ENCODE measurements at regions not wholly inside any gene's neighbourhood (a gene's known extent, or its start where the extent isn't known, plus 50 kb on each side); places are given as distances from the start of the nearest gene placed in this dataset.

DNA sequence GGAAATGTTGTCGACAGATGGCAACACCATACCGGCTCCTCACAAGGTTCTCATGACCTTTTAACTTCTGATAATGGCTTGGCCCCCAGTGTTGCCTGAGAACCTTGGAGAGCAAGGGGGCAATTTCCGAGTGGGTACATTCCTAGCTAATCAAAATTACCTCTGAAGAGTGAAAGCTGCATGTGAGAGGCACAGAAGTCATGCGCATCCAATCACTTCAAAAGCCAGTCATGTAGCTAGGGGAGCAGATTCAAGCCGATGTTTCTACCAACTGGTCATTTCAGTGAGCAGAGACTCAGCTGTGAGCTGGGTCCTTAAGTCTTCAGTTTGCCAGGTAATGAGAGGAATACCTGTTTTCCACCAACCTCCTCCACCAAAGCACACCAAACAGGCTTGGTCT lies 111.4 kb downstream of the LIPG start:
- ATAC-seq (ENCODE audit: low FRiP score): no peak

DNA sequence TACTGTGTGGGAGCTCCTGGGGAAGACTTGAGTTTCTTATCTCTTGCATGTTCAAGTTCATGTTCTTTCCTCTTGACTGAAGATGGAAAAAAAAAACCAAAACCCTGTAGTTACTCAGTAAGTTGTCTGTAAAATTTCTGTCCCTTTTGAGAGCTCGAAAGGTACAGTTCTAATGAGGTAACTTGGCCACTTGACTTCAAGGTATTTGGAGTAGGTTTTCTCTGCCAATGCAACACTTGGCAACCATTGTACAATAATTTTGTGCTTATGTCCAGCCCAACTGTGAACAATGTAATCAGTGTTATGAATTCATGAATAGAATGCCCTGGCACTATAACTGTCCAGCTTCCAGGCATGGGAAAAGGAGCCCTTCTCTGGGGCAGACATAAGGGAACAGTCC lies 111.0 kb downstream of the LIPG start:
- TF ChIP-seq, protein P1, sequence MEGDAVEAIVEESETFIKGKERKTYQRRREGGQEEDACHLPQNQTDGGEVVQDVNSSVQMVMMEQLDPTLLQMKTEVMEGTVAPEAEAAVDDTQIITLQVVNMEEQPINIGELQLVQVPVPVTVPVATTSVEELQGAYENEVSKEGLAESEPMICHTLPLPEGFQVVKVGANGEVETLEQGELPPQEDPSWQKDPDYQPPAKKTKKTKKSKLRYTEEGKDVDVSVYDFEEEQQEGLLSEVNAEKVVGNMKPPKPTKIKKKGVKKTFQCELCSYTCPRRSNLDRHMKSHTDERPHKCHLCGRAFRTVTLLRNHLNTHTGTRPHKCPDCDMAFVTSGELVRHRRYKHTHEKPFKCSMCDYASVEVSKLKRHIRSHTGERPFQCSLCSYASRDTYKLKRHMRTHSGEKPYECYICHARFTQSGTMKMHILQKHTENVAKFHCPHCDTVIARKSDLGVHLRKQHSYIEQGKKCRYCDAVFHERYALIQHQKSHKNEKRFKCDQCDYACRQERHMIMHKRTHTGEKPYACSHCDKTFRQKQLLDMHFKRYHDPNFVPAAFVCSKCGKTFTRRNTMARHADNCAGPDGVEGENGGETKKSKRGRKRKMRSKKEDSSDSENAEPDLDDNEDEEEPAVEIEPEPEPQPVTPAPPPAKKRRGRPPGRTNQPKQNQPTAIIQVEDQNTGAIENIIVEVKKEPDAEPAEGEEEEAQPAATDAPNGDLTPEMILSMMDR (IDR thresholded peaks at IDR 0.05): no peak
- DNase-seq (ENCODE audit: low spot score) (no peak), ATAC-seq (ENCODE audit: low FRiP score) (no peak)

More for the DNA sequence above, 111.4 kb downstream of the LIPG start:
- DNase-seq (ENCODE audit: low spot score): no peak
- TF ChIP-seq, protein P1 (IDR thresholded peaks at IDR 0.05): no peak

DNA sequence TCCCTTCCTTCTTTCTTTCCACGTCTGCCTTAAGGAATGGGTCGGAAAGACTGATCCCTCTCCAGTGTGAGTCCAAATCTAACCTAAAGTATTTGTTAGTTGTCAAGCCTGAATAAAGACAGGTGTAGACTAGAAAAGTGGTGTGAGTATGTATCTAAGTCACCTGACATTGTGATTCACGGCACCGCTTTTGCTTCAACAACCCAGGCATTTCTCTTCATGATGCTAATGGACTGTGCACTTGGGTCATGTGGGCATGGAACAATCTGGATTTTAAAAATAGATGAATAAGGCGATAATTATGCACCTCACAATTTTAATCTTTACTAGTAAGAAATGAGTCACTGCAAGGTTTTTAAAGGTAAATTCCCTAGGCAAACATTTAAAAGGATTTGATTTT lies 107.5 kb downstream of the LIPG start:
- DNase-seq (ENCODE audit: low spot score) (no peak), ATAC-seq (ENCODE audit: low FRiP score) (no peak)
- TF ChIP-seq, protein P1 (IDR thresholded peaks at IDR 0.05): no peak

DNA sequence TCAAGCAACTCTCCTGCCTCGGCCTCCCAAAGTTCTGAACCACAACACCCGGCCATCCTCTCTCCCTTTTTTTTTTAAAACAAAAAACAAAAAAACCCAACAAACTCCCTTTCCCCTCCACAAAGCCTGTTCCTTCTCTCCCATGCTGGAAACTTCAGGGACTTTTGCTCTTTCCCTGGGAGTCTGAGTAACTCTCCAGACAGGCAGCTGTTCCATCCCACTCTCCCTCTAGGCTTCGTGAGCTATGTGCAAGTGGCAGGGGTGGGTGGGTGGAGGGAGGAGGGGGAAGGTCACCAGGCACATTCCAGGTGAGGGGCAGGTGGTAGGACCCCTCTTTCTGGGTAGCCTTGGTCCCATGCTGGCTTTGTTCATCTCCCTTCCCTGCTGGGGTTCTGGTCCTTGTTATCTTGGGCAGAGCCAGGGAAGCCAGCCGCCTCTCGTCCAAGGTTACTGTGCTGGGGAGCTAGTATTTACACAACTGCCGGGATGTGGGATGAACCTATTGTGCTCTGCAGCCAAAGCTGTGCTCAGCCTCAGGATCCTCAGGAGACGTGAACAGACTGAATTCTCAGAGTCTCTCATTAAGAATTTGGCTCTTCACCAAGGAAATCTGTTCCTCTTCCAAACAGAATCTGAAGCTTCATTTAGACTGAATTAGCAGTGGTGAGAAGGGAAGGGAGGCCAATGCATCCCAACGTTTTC lies 106.9 kb downstream of the LIPG start:
- DNase-seq (ENCODE audit: low spot score) (no peak), ATAC-seq (ENCODE audit: low FRiP score) (no peak)
- TF ChIP-seq, protein P1 (IDR thresholded peaks at IDR 0.05): no peak

DNA sequence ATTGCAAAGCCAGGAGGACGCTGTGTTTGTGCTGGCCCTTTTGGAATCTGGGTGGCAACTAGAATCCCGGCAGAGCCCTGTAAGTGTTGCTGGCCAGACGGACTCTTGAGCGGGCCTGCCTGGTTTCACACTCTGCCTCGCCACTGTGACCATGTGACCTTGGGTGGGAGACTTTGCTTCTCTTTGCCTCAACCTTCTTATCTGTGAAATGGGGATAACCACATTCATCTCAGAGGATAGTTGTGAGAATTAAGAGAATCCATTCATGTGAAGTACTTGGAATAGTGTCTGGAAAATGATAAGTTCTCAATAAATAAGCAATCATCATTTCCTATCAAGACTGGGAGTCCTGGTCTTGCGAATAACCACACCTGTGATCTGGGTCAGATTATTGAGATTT lies 105.6 kb downstream of the LIPG start:
- TF ChIP-seq, protein P1 (IDR thresholded peaks at IDR 0.05): no peak
- no peak for ATAC-seq (ENCODE audit: low FRiP score)
- no peak for DNase-seq (ENCODE audit: low spot score)

DNA sequence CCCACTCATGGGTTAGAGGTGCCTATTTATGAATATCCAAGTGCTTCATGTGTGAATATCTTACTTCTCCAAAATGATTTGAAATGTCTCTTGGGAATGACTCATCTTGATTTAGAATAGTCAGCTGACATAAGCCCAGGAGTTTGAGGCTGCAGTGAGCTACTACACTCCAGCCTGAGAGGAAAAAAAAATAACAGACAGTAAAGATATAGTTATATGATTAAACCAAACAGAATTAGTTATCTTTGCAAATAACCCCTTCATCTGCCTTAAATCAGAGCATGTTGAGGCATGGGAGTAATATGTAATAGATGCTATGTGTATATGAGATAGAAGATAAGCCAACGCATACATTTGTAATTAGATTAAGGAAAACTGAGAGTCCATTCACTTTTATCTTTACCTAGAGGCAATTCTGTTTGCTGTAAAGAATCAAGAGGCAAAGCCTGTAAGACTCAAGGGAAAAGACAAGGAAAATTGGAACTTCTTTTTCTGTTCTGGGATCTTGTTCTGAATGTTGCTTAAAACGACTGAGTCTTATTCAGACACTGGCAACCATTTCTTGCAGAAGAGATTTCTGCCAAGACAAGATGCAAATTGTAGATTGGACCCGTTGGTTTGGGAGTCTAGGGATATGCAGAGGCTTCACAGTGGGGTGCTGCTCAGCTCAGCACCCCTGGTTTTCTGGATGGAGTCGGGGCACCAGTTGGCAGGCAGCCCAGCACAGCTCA lies 104.4 kb downstream of the LIPG start:
- no peak for ATAC-seq (ENCODE audit: low FRiP score)
- TF ChIP-seq, protein P1 (IDR thresholded peaks at IDR 0.05): no peak

More for the DNA sequence above, 104.4 kb downstream of the LIPG start:
- DNase-seq (ENCODE audit: low spot score): no peak

Measured in omental fat pad (tissue), 3 donors.